WTC11 (cell line): ENCODE measurements at regions not wholly inside any gene's neighbourhood (a gene's known extent, or its start where the extent isn't known, plus 50 kb on each side); places are given as distances from the start of the nearest gene placed in this dataset.
A peak's percentile ranks its signal among the peaks of the same experiment; 100 is the strongest.

Experiments
- ATAC-seq: fragments of 200-7000 bp; cut with Tn5 transposase; 2 replicates; pipeline ENCODE4 v1.10.0; 2021; ENCODE audit warnings: mild to moderate bottlenecking, moderate library complexity
- CTCF ChIA-PET: fragments of 300-600 bp; sonication (Branson Sonifier 250); formaldehyde crosslinking; loops from one replicate; lab custom pipeline; 2021; ENCODE audit warnings: antibody characterized with exemption; lab: Charles Lee
- POLR2A ChIA-PET: fragments of 350-600 bp; sonication (Branson Sonifier 250); formaldehyde crosslinking; loops from one replicate; lab custom pipeline; 2021; ENCODE audit warnings: antibody characterized with exemption; lab: Charles Lee
- DNase-seq: peaks from one replicate; pipeline ENCODE4 v3.0.0; 2021; ENCODE audit warnings: low spot score
- H3K27ac Mint-ChIP-seq: 2 replicates; pipeline ENCODE4 v1.8.0; 2021; ENCODE audit warnings: mixed read lengths
- H3K27me3 Mint-ChIP-seq: 2 replicates; pipeline ENCODE4 v1.8.0; 2021; ENCODE audit warnings: low read depth, mild to moderate bottlenecking, moderate library complexity, mixed read lengths
- H3K36me3 Mint-ChIP-seq: 2 replicates; pipeline ENCODE4 v1.8.0; 2021; ENCODE audit warnings: mixed read lengths
- H3K4me1 Mint-ChIP-seq: 2 replicates; pipeline ENCODE4 v1.8.0; 2022; ENCODE audit warnings: mixed read lengths
- H3K4me3 Mint-ChIP-seq: 2 replicates; pipeline ENCODE4 v1.8.0; 2021; ENCODE audit warnings: mild to moderate bottlenecking, moderate library complexity, mixed read lengths
- H3K9me3 Mint-ChIP-seq: 2 replicates; pipeline ENCODE4 v1.8.0; 2021; ENCODE audit warnings: mixed read lengths
- CREB1 ChIP-seq: sonication (generic); formaldehyde crosslinking; IDR thresholded peaks from 2 replicates; pipeline ENCODE4 v1.8.0; 2023; ENCODE audit warnings: mild to moderate bottlenecking, missing genetic modification reagents
- CREM ChIP-seq: sonication (generic); formaldehyde crosslinking; IDR thresholded peaks from 2 replicates; pipeline ENCODE4 v1.8.1; 2022; ENCODE audit warnings: mild to moderate bottlenecking, missing genetic modification reagents, moderate library complexity
- ETV6 ChIP-seq: sonication (generic); formaldehyde crosslinking; IDR thresholded peaks from 2 replicates; pipeline ENCODE4 v1.8.1; 2022; ENCODE audit warnings: mild to moderate bottlenecking, missing genetic modification reagents
- GABPB1 ChIP-seq: sonication (generic); formaldehyde crosslinking; IDR thresholded peaks from 2 replicates; pipeline ENCODE4 v1.8.1; 2023; ENCODE audit warnings: mild to moderate bottlenecking, missing genetic modification reagents
- GRHL2 ChIP-seq: fragments of 250-450 bp; sonication (Bioruptor Pico); IDR thresholded peaks from 2 replicates; pipeline ENCODE4 v1.8.0; 2022; ENCODE audit warnings: mild to moderate bottlenecking, moderate library complexity; ENCODE audit not compliant: insufficient replicate concordance, severe bottlenecking
- HMGA2 ChIP-seq: fragments of 250-450 bp; sonication (Bioruptor Pico); IDR thresholded peaks from 2 replicates; pipeline ENCODE4 v1.4.0; 2021; ENCODE audit warnings: mild to moderate bottlenecking, moderate library complexity
- JAZF1 ChIP-seq: fragments of 250-450 bp; sonication (Bioruptor Pico); IDR thresholded peaks from 2 replicates; pipeline ENCODE4 v1.9.0; 2021; ENCODE audit warnings: moderate library complexity, mild to moderate bottlenecking, inconsistent platforms
- MYBL2 ChIP-seq: sonication (generic); formaldehyde crosslinking; IDR thresholded peaks from 2 replicates; pipeline ENCODE4 v1.8.1; 2023; ENCODE audit warnings: mild to moderate bottlenecking, moderate library complexity, missing genetic modification reagents
- SMAD3 ChIP-seq: sonication (generic); formaldehyde crosslinking; IDR thresholded peaks from 2 replicates; pipeline ENCODE4 v1.8.0; 2022; ENCODE audit warnings: missing genetic modification reagents, mild to moderate bottlenecking, borderline replicate concordance
- TCF7 ChIP-seq: sonication (generic); formaldehyde crosslinking; IDR thresholded peaks from 2 replicates; pipeline ENCODE4 v1.8.0; 2022; ENCODE audit warnings: mild to moderate bottlenecking, low read depth, missing genetic modification reagents, moderate library complexity
- ZNF532 ChIP-seq: fragments of 250-450 bp; sonication (Bioruptor Pico); IDR thresholded peaks from 2 replicates; pipeline ENCODE4 v1.9.0; 2021; ENCODE audit warnings: mild to moderate bottlenecking, borderline replicate concordance
- ZNF671 ChIP-seq: fragments of 250-450 bp; sonication (Bioruptor Pico); IDR thresholded peaks from 2 replicates; pipeline ENCODE4 v1.8.0; 2021; ENCODE audit warnings: mild to moderate bottlenecking
- TF ChIP-seq, protein P1 (sequence below): sonication (generic); formaldehyde crosslinking; IDR thresholded peaks from 2 replicates; pipeline ENCODE4 v1.8.0; 2022; ENCODE audit warnings: mild to moderate bottlenecking, missing genetic modification reagents
- TF ChIP-seq, protein P2 (sequence below): sonication (generic); formaldehyde crosslinking; IDR thresholded peaks from 2 replicates; pipeline ENCODE4 v1.8.1; 2023; ENCODE audit warnings: mild to moderate bottlenecking, moderate library complexity, missing genetic modification reagents
- TF ChIP-seq, protein P3 (sequence below): fragments of 250-450 bp; sonication (Bioruptor Pico); IDR thresholded peaks from 2 replicates; pipeline ENCODE4 v2.1.2; 2022; ENCODE audit warnings: mild to moderate bottlenecking, moderate library complexity

DNA sequence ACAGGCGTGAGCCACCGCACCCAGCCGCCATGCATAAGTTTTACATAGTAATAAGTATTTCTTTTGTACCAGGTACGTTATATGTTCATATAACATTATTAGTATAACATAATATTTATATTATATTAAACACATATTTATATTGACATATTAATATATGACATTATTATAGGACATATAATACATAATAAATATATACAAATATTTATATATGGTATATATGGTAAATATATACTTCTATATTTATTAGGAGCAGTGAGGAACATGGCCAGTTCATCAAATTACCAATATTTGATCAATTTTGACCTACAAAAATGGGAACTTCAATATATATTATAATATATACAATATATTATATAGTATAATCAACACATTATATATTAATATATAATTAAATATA is 245.9 kb upstream of the FGGY start:
- POLR2A ChIA-PET: no interaction called here
- ATAC-seq (no peak), DNase-seq (no peak)
- H3K27ac Mint-ChIP-seq: no peak overlapping the region
- H3K36me3 Mint-ChIP-seq: peaks cover 14% of the 10 kb centered on the region
- TF ChIP-seq HMGA2 (CRISPR knock-in tag): peak; percentile 98
- TF ChIP-seq, protein P1, sequence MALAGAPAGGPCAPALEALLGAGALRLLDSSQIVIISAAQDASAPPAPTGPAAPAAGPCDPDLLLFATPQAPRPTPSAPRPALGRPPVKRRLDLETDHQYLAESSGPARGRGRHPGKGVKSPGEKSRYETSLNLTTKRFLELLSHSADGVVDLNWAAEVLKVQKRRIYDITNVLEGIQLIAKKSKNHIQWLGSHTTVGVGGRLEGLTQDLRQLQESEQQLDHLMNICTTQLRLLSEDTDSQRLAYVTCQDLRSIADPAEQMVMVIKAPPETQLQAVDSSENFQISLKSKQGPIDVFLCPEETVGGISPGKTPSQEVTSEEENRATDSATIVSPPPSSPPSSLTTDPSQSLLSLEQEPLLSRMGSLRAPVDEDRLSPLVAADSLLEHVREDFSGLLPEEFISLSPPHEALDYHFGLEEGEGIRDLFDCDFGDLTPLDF (CRISPR knock-in tag): no peak
- TF ChIP-seq ZNF671 (CRISPR knock-in tag): no peak
- TF ChIP-seq SMAD3 (CRISPR knock-in tag): no peak
- TF ChIP-seq TCF7 (CRISPR knock-in tag): no peak
- TF ChIP-seq, protein P2, sequence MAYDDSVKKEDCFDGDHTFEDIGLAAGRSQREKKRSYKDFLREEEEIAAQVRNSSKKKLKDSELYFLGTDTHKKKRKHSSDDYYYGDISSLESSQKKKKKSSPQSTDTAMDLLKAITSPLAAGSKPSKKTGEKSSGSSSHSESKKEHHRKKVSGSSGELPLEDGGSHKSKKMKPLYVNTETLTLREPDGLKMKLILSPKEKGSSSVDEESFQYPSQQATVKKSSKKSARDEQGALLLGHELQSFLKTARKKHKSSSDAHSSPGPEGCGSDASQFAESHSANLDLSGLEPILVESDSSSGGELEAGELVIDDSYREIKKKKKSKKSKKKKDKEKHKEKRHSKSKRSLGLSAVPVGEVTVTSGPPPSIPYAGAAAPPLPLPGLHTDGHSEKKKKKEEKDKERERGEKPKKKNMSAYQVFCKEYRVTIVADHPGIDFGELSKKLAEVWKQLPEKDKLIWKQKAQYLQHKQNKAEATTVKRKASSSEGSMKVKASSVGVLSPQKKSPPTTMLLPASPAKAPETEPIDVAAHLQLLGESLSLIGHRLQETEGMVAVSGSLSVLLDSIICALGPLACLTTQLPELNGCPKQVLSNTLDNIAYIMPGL: no peak
- H3K4me3 Mint-ChIP-seq: no peak overlapping the region
- H3K9me3 Mint-ChIP-seq: peaks cover 18% of the 10 kb centered on the region
- H3K4me1 Mint-ChIP-seq: peaks cover 10% of the 10 kb centered on the region
- CTCF ChIA-PET: no interaction called here
- H3K27me3 Mint-ChIP-seq: no peaks in the 10 kb centered on the region; the same call in 1 of the 2 replicates

DNA sequence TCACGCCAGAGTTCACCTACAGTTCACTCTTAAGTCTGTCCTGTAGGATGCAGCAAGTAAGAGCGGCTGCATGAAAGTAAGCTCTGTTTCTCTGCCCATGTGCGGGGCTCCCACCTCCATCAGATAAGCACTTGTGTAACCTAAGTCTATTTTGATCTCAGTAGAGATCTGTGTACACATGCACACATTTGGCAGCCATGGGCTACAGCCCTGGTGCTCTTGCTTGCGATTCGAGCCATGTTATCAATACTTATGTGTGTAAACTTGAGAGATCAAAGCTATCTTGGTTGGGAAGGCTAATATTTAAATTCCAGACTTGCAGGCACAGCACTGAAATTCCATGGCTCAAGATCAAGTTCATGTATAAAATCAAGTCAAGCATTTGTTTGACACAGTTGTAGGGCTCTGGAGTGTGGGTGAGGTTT is 244.7 kb upstream of the FGGY start:
- Mint-ChIP-seq H3K27me3 (no peaks in the 10 kb centered on the region; the same call in 1 of the 2 replicates), H3K36me3 (peaks cover 14% of the 10 kb centered on the region), H3K9me3 (peaks cover 18% of the 10 kb centered on the region), H3K4me1 (peaks cover 14% of the 10 kb centered on the region), H3K4me3 (no peak overlapping the region), H3K27ac (no peak overlapping the region)
- DNase-seq (no peak), ATAC-seq (no peak)
- TF ChIP-seq CREM (CRISPR knock-in tag) (no peak), GABPB1 (peak; percentile 49)
- POLR2A ChIA-PET: interaction anchor here (0.7 to 1.0 kb wide), 2 partner anchors 11 to 236 kb away, joined by 3 read pairs; no protein-coding TSS in a partner anchor
- CTCF ChIA-PET: no interaction called here

GRCh38 chr1:59054172-59054571 is 242.7 kb upstream of the FGGY start:
- Mint-ChIP-seq H3K4me3 (no peak overlapping the region), H3K4me1 (peaks cover 33% of the 10 kb centered on the region), H3K9me3 (peaks cover 5% of the 10 kb centered on the region), H3K27me3 (no peaks in the 10 kb centered on the region; the same call in 1 of the 2 replicates), H3K27ac (no peak overlapping the region), H3K36me3 (peaks cover 9% of the 10 kb centered on the region)
- CTCF ChIA-PET: no interaction called here
- no peak for DNase-seq
- TF ChIP-seq MYBL2 (no peak), ETV6 (no peak), CREM (CRISPR knock-in tag) (no peak), JAZF1 (CRISPR knock-in tag) (no peak), ZNF532 (no peak), CREB1 (CRISPR knock-in tag) (no peak), GRHL2 (no peak)
- TF ChIP-seq, protein P3, sequence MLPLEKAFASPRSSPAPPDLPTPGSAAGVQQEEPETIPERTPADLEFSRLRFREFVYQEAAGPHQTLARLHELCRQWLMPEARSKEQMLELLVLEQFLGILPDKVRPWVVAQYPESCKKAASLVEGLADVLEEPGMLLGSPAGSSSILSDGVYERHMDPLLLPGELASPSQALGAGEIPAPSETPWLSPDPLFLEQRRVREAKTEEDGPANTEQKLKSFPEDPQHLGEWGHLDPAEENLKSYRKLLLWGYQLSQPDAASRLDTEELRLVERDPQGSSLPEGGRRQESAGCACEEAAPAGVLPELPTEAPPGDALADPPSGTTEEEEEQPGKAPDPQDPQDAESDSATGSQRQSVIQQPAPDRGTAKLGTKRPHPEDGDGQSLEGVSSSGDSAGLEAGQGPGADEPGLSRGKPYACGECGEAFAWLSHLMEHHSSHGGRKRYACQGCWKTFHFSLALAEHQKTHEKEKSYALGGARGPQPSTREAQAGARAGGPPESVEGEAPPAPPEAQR (CRISPR knock-in tag): no peak
- POLR2A ChIA-PET: no interaction called here
- ATAC-seq: no peak
